ENCODE measurements at regions not wholly inside any gene's neighbourhood (a gene's known extent, or its start where the extent isn't known, plus 50 kb on each side); places are given as distances from the start of the nearest gene placed in this dataset.

- peak; percentile 11 for DNase-seq (ENCODE audit: low read depth)
- TF ChIP-seq, protein P1, sequence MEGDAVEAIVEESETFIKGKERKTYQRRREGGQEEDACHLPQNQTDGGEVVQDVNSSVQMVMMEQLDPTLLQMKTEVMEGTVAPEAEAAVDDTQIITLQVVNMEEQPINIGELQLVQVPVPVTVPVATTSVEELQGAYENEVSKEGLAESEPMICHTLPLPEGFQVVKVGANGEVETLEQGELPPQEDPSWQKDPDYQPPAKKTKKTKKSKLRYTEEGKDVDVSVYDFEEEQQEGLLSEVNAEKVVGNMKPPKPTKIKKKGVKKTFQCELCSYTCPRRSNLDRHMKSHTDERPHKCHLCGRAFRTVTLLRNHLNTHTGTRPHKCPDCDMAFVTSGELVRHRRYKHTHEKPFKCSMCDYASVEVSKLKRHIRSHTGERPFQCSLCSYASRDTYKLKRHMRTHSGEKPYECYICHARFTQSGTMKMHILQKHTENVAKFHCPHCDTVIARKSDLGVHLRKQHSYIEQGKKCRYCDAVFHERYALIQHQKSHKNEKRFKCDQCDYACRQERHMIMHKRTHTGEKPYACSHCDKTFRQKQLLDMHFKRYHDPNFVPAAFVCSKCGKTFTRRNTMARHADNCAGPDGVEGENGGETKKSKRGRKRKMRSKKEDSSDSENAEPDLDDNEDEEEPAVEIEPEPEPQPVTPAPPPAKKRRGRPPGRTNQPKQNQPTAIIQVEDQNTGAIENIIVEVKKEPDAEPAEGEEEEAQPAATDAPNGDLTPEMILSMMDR (IDR thresholded peaks at IDR 0.05; ENCODE audit: low read length, missing control alignments) = no peak
- no peak overlapping the region for H3K4me3 ChIP-seq (replicated peaks; ENCODE audit: low read depth, low read length)
Measured at GRCh38 chr1:221137666-221138065, 258.4 kb downstream of the HLX start.

DNA sequence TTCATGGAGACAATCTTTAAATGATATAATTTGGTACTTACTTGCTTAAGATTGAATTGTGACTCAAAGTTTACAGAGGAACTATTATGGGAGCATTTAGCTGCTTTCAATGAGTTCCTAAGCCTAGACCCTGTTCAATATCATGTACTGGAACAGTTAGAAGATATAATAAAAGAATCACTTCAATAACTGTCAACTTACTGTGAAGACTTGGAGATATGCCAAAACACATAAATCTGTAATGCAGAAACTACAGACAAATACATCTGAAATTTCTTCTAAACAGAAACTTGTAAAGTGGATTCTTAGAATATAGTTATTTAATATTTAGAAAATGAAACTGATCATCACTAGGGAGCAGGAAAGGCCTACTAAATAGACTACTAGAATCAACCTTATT is 259.3 kb downstream of the HLX start:
- TF ChIP-seq, protein P1 (IDR thresholded peaks at IDR 0.05; ENCODE audit: low read length, missing control alignments) = no peak
- no peak for DNase-seq (ENCODE audit: low read depth)
- H3K4me3 ChIP-seq (replicated peaks; ENCODE audit: low read depth, low read length) = no peak overlapping the region

DNA sequence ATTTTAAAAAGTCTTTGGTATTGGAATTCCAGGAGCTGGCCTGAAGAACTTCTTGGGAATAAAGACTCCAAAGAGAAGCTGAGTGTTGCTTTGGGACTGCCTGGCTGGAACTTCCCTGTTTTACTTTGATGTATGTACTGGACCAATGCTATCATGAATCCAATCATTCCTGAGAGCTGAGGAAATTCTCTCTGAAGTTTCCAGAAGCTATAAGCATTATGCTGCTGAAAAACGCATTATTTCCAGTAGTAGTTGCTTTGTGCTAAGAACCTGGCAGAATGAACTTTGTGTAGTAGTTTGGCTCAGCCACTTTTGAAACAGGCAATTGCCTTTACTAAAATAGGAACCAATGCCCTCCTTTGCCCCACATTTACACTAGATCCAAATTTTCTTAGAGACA is 260.7 kb downstream of the HLX start:
- DNase-seq (ENCODE audit: low read depth) = no peak
- no peak overlapping the region for H3K4me3 ChIP-seq (replicated peaks; ENCODE audit: low read depth, low read length)
- TF ChIP-seq, protein P1 (IDR thresholded peaks at IDR 0.05; ENCODE audit: low read length, missing control alignments) = no peak

GRCh38 chr1:221141096-221141495 is 261.9 kb downstream of the HLX start:
- TF ChIP-seq, protein P1 (IDR thresholded peaks at IDR 0.05; ENCODE audit: low read length, missing control alignments) = no peak
- H3K4me3 ChIP-seq (replicated peaks; ENCODE audit: low read depth, low read length) = no peak overlapping the region
- DNase-seq (ENCODE audit: low read depth) = no peak

DNA sequence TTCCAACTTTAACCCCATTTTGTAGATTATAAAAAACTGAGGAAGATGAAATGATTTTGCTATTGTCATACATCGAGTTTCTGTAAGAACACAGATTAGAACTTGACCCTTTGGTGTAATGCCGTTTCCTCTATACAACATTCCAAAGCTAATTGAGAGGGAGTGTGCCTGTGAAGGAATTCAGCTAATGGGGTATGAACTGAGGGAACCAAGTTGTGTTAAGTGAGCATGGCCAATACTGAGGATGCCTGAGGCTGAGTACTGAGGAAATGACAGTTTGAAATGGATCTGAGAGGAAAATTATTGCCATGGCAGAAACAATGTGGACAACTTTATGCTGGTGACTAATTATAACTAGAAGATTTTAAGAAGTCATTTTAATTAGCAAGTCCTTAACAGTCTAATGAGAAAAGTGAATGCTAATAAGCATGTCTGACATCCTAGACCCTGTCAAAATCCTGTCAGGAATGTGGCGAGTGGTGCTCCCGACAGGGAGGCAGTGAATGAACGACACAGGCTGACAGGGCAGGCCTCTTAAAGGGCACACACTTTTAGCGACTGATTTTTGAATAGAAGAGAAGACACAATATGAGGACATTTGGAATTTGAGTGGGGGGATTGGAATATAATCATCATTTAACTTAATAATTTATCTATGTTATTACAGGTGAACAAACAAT is 262.5 kb downstream of the HLX start:
- no peak overlapping the region for H3K4me3 ChIP-seq (replicated peaks; ENCODE audit: low read depth, low read length)
- TF ChIP-seq, protein P1 (IDR thresholded peaks at IDR 0.05; ENCODE audit: low read length, missing control alignments) = no peak
- no peak for DNase-seq (ENCODE audit: low read depth)

DNA sequence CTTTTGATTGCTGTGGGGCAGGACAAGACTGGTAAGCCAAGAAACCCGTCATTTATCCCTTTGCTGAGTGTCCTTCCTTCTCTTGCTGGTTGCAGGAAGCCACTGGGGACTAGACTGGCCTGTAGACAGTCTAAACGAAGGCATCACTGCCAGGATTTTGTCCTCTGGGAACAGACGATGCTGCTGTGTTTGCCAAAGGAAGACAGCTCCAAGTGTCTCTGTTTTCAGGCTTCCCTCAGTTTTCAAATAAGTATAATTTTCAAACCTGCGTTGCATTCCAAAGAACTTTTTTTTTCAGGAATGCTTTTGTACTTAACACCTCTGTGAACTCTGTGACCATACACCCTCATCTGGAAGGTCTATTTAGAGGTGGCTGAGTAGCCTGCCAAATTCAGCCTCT is 269.4 kb downstream of the HLX start:
- H3K4me3 ChIP-seq (replicated peaks; ENCODE audit: low read depth, low read length) = no peak overlapping the region
- DNase-seq (ENCODE audit: low read depth) = no peak
- TF ChIP-seq, protein P1 (IDR thresholded peaks at IDR 0.05; ENCODE audit: low read length, missing control alignments) = no peak

DNA sequence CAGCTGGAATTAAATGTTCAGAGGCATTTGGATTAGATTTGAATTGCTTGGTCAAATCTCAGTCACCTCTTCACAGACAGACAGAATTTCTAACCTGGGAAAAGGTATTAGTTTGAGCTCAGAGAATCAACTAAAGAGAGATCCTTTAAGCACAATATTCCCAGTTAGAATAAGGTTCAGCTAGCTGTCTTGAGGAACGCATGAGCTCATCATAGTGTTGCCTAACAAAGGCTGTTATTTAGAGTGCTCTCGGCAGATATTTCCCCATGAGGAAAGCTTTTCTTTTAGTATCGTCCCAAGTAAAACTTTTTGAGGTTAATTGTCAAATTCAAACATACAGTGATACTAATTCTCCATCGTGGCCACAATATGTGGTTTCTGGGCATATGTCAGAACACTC is 269.9 kb downstream of the HLX start:
- peak; percentile 69 for DNase-seq (ENCODE audit: low read depth)
- H3K4me3 ChIP-seq (replicated peaks; ENCODE audit: low read depth, low read length) = no peak overlapping the region
- TF ChIP-seq, protein P1 (IDR thresholded peaks at IDR 0.05; ENCODE audit: low read length, missing control alignments) = no peak

Measured in fibroblast of pulmonary artery (primary cell).